ENCODE measurements at regions not wholly inside any gene's neighbourhood (a gene's known extent, or its start where the extent isn't known, plus 50 kb on each side); places are given as distances from the start of the nearest gene placed in this dataset.

DNA sequence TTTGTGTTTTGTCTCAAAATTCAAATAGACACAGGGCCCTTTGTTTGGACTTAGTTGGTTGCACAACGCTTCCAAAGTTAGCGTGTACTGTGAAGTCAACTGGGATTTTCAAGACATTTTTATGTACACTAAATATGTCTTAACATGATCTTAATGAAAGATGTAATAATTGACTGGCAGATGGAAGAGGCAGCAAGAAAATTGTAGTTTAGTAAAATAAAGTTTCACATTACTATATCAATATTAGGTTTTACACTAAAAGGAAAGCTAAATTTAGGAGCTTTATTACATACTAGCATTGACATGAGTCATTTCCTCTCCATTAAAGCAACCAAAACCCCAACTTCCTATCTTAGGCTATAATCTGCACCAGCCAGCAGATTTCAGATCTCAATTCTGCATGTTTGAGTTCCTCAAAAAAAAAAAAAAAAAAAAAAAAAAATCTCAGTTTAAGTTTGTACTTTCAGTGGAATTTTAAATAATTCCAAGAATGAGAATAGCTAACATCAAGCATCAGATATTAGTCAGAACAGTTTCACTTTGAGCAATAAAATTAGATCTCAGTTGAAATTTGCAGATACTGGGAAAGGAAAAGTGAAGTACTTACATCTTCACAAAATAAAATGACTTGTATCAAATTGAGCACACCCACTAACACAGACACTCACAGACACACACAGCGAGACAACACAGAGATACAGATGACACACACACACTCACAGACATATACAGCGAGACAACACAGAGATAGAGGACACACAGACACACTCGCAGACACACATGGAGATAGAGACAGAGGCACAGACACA is 346.6 kb upstream of the KLF6 start (continued):
- TF ChIP-seq, protein P1, sequence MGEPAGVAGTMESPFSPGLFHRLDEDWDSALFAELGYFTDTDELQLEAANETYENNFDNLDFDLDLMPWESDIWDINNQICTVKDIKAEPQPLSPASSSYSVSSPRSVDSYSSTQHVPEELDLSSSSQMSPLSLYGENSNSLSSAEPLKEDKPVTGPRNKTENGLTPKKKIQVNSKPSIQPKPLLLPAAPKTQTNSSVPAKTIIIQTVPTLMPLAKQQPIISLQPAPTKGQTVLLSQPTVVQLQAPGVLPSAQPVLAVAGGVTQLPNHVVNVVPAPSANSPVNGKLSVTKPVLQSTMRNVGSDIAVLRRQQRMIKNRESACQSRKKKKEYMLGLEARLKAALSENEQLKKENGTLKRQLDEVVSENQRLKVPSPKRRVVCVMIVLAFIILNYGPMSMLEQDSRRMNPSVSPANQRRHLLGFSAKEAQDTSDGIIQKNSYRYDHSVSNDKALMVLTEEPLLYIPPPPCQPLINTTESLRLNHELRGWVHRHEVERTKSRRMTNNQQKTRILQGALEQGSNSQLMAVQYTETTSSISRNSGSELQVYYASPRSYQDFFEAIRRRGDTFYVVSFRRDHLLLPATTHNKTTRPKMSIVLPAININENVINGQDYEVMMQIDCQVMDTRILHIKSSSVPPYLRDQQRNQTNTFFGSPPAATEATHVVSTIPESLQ (CRISPR knock-in tag; IDR thresholded peaks at IDR 0.05), result no peak
- no peak for TF ChIP-seq FOXP4 (CRISPR knock-in tag; IDR thresholded peaks at IDR 0.05)
- no peak for TF ChIP-seq FOXP1 (CRISPR knock-in tag; IDR thresholded peaks at IDR 0.05; ENCODE audit: borderline replicate concordance)

GRCh38 chr10:4130685-4131084 is 345.7 kb upstream of the KLF6 start:
- POLR2A ChIA-PET, result no interaction called here
- H3K9me3 Mint-ChIP-seq, result peaks cover 29% of the 10 kb centered on the region
- TF ChIP-seq MYBL2 (CRISPR knock-in tag; IDR thresholded peaks at IDR 0.05) (no peak), SMAD4 (CRISPR knock-in tag; IDR thresholded peaks at IDR 0.05) (no peak), ZNF219 (CRISPR knock-in tag; IDR thresholded peaks at IDR 0.05; ENCODE audit: borderline replicate concordance) (no peak), GRHL2 (CRISPR knock-in tag; IDR thresholded peaks at IDR 0.05; ENCODE audit: insufficient replicate concordance, severe bottlenecking) (no peak), FOXK1 (CRISPR knock-in tag; IDR thresholded peaks at IDR 0.05) (no peak)
- TF ChIP-seq, protein P2, sequence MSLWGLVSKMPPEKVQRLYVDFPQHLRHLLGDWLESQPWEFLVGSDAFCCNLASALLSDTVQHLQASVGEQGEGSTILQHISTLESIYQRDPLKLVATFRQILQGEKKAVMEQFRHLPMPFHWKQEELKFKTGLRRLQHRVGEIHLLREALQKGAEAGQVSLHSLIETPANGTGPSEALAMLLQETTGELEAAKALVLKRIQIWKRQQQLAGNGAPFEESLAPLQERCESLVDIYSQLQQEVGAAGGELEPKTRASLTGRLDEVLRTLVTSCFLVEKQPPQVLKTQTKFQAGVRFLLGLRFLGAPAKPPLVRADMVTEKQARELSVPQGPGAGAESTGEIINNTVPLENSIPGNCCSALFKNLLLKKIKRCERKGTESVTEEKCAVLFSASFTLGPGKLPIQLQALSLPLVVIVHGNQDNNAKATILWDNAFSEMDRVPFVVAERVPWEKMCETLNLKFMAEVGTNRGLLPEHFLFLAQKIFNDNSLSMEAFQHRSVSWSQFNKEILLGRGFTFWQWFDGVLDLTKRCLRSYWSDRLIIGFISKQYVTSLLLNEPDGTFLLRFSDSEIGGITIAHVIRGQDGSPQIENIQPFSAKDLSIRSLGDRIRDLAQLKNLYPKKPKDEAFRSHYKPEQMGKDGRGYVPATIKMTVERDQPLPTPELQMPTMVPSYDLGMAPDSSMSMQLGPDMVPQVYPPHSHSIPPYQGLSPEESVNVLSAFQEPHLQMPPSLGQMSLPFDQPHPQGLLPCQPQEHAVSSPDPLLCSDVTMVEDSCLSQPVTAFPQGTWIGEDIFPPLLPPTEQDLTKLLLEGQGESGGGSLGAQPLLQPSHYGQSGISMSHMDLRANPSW (CRISPR knock-in tag; conservative IDR thresholded peaks at IDR 0.05; ENCODE audit: low read depth), result no peak
- TF ChIP-seq, protein P3, sequence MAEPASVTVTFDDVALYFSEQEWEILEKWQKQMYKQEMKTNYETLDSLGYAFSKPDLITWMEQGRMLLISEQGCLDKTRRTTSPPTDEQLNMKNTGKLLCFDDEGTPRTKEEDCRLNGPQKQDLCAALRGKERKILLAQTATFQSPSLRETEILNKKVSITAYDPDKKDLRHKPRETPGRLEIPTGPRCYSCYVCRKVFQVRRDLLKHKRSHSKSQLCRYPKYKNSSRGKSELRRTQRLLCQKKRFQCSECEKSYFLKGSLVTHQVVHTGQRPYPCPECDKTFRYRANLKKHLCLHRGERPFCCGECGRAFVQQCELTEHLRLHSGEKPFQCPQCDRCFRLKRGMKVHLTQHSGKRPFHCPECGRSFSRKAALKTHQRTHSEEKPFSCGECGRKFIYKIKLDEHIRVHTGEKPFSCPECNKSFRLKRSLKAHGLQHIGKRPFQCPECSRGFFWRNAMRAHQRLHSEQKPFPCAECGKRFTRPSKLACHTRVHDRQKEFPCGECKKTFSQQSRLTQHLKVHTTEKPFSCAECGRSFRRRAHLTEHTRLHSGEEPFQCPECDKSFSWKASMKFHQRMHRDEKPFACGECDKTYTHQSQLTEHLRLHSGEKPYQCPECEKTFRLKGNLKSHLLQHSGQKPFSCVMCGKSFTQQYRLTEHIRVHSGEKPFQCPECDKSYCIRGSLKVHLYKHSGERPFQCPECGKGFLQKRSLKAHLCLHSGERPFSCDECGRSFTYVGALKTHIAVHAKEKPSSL (CRISPR knock-in tag; conservative IDR thresholded peaks at IDR 0.05), result no peak
- TF ChIP-seq, protein P4, sequence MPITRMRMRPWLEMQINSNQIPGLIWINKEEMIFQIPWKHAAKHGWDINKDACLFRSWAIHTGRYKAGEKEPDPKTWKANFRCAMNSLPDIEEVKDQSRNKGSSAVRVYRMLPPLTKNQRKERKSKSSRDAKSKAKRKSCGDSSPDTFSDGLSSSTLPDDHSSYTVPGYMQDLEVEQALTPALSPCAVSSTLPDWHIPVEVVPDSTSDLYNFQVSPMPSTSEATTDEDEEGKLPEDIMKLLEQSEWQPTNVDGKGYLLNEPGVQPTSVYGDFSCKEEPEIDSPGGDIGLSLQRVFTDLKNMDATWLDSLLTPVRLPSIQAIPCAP (CRISPR knock-in tag; IDR thresholded peaks at IDR 0.05), result no peak
- no peak overlapping the region for H3K4me3 Mint-ChIP-seq
- H3K36me3 Mint-ChIP-seq, result peaks cover 11% of the 10 kb centered on the region
- peaks cover 3% of the 10 kb centered on the region; the same call in 1 of the 2 replicates for H3K27me3 Mint-ChIP-seq (ENCODE audit: low read depth)
- ATAC-seq, result no peak
- no peak for DNase-seq (ENCODE audit: low spot score)
- no peak overlapping the region for H3K27ac Mint-ChIP-seq
- H3K4me1 Mint-ChIP-seq, result peaks cover 31% of the 10 kb centered on the region
- CTCF ChIA-PET, result no interaction called here

DNA sequence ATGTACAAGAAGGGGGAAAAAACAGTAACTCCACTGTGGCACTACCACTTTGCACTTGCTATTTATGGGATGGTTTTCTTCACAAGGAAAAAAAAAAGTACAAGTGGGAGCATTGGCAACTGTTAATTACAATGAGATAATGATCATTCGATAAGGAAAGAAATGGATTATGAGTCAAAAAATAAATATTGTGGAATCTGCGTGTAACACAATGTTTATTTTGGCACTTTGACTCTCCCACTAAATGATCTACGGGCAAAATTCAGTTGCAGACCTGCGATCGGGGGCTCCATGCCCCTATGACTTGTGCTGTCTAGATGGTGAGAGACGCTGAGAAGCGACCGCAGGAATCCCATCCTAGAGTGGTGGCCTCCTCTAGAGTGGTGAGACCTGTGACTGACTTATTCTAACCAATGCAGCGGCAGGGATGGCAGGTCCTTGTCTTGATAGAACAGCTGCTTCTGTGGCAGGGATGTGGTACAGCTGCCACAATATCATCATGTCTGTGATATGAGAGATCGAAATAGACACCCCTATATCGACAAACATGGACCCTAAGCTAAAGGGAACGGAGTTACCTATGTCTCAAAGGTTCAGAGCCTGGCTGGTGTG is 345.0 kb upstream of the KLF6 start:
- ChIA-PET CTCF (no interaction called here), POLR2A (no interaction called here)
- H3K4me3 Mint-ChIP-seq, result no peak overlapping the region
- peaks cover 31% of the 10 kb centered on the region for H3K4me1 Mint-ChIP-seq
- H3K36me3 Mint-ChIP-seq, result peaks cover 12% of the 10 kb centered on the region
- H3K27me3 Mint-ChIP-seq (ENCODE audit: low read depth), result peaks cover 7% of the 10 kb centered on the region
- DNase-seq (ENCODE audit: low spot score) (no peak), ATAC-seq (no peak)
- no peak overlapping the region for H3K27ac Mint-ChIP-seq
- H3K9me3 Mint-ChIP-seq, result peaks cover 25% of the 10 kb centered on the region
- TF ChIP-seq GRHL2 (CRISPR knock-in tag; IDR thresholded peaks at IDR 0.05; ENCODE audit: insufficient replicate concordance, severe bottlenecking), result no peak
- no peak for TF ChIP-seq ZNF121 (CRISPR knock-in tag; IDR thresholded peaks at IDR 0.05)
- TF ChIP-seq EMX1 (CRISPR knock-in tag; IDR thresholded peaks at IDR 0.05), result no peak
- TF ChIP-seq ZNF317 (CRISPR knock-in tag; IDR thresholded peaks at IDR 0.05; ENCODE audit: borderline replicate concordance, low read depth), result no peak
- no peak for TF ChIP-seq AFF4 (CRISPR knock-in tag; IDR thresholded peaks at IDR 0.05; ENCODE audit: borderline replicate concordance)
- TF ChIP-seq FOXK1 (CRISPR knock-in tag; IDR thresholded peaks at IDR 0.05), result no peak
